H1 (cell line): ENCODE measurements at regions not wholly inside any gene's neighbourhood (a gene's known extent, or its start where the extent isn't known, plus 50 kb on each side); places are given as distances from the start of the nearest gene placed in this dataset.

Experiments used
- CTCF ChIA-PET: fragments of 300-600 bp; sonication (Branson Sonifier 250); formaldehyde crosslinking; loops from one replicate; lab custom pipeline; 2021; ENCODE audit not compliant: partially characterized antibody; lab: Charles Lee
- POLR2A ChIA-PET: fragments of 300-600 bp; sonication (Branson Sonifier 250); formaldehyde crosslinking; loops from one replicate; lab custom pipeline; 2021; ENCODE audit warnings: inconsistent platforms; ENCODE audit not compliant: partially characterized antibody; lab: Charles Lee
- DNase-seq, 2 experiments: peaks; one replicate each; pipeline versions ENCODE4 v3.0.0 to v3.0.0-alpha.2; 2010 to 2022; ENCODE audit warnings: low spot score in 2 of 2, low read depth in 1 of 2, mixed read lengths in 1 of 2
- FAIRE-seq: peaks from 2 replicates; lab custom pipeline; 2011; peaks lifted over from hg19 to GRCh38; lab: Jason Lieb, UNC
- H2AFZ ChIP-seq: 2 replicates; pipeline ENCODE4 v1.8.1; 2012; ENCODE audit warnings: low read length, inconsistent platforms
- H2AK5ac ChIP-seq: 2 replicates; pipeline ENCODE4 v1.6.1; 2013; ENCODE audit warnings: low read depth, low read length
- H2BK120ac ChIP-seq: replicated peaks from 2 replicates; pipeline ENCODE3; 2013; ENCODE audit warnings: low read depth, low read length, inconsistent platforms
- H2BK12ac ChIP-seq: 2 replicates; pipeline ENCODE4 v1.6.1; 2013; ENCODE audit warnings: low read depth, low read length
- H2BK15ac ChIP-seq: 2 replicates; pipeline ENCODE4 v1.6.1; 2013; ENCODE audit warnings: low read length
- H2BK20ac ChIP-seq: 2 replicates; pipeline ENCODE4 v1.6.1; 2013; ENCODE audit warnings: low read length
- H2BK5ac ChIP-seq: 2 replicates; pipeline ENCODE4 v1.6.1; 2013; ENCODE audit warnings: low read depth, low read length
- H3K14ac ChIP-seq: 2 replicates; pipeline ENCODE4 v1.6.1; 2013; ENCODE audit warnings: inconsistent platforms; ENCODE audit not compliant: insufficient read length
- H3K18ac ChIP-seq: 2 replicates; pipeline ENCODE4 v1.6.1; 2013; ENCODE audit warnings: low read length; ENCODE audit errors: extremely low read depth
- H3K23ac ChIP-seq: 2 replicates; pipeline ENCODE4 v1.6.1; 2013; ENCODE audit warnings: inconsistent platforms; ENCODE audit not compliant: insufficient read length
- H3K23me2 ChIP-seq: 2 replicates; pipeline ENCODE4 v1.6.1; 2013; ENCODE audit warnings: low read depth, low read length
- H3K27ac ChIP-seq: 2 replicates; pipeline ENCODE4 v1.6.1; 2011; ENCODE audit warnings: low read depth, low read length, inconsistent platforms
- H3K27me3 ChIP-seq, 4 experiments: replicated peaks in 1 of 4; 1 replicate in 1 of 4; 2 replicates in 3 of 4; pipeline versions ENCODE4 v1.6.1 to v1.8.1; 2011 to 2013; ENCODE audit warnings: low read length in 3 of 4, mild to moderate bottlenecking in 3 of 4, inconsistent platforms in 2 of 4, mixed read lengths in 2 of 4, moderate library complexity in 1 of 4; ENCODE audit not compliant: control insufficient read depth in 3 of 4, insufficient read depth in 3 of 4; ENCODE audit errors: extremely low read depth in 1 of 4
- H3K36me3 ChIP-seq, 4 experiments: 2 replicates each; pipeline versions ENCODE4 v1.6.1 to v1.8.1; 2011 to 2013; ENCODE audit warnings: mild to moderate bottlenecking in 4 of 4, low read length in 3 of 4, moderate library complexity in 2 of 4, control low read depth in 1 of 4, inconsistent platforms in 1 of 4; ENCODE audit not compliant: insufficient read depth in 4 of 4, control insufficient read depth in 2 of 4
- H3K4ac ChIP-seq: replicated peaks from 2 replicates; pipeline ENCODE3; 2013; ENCODE audit warnings: low read length, low read depth, mixed read lengths, inconsistent platforms; ENCODE audit not compliant: insufficient read length
- H3K4me1 ChIP-seq, 4 experiments: replicated peaks in 1 of 4; 1 replicate in 1 of 4; 2 replicates in 3 of 4; pipeline versions ENCODE4 v1.6.1 to v1.8.1; 2011 to 2013; ENCODE audit warnings: low read length in 3 of 4, inconsistent platforms in 2 of 4, mixed read lengths in 1 of 4; ENCODE audit not compliant: insufficient read depth in 4 of 4, control insufficient read depth in 3 of 4
- H3K4me2 ChIP-seq, 2 experiments: 2 replicates each; pipeline versions ENCODE4 v1.6.1 to v1.8.1; 2011 to 2013; ENCODE audit warnings: low read depth in 2 of 2, low read length in 2 of 2, control low read depth in 1 of 2, inconsistent platforms in 1 of 2, mild to moderate bottlenecking in 1 of 2; ENCODE audit not compliant: insufficient read depth in 1 of 2
- H3K4me3 ChIP-seq, 4 experiments: fragments of 200-600, 300-600 bp in 1 of 4; sonication (generic), shearing (Covaris generic), sonication (Bioruptor Twin) in 1 of 4; 2 replicates each; pipeline versions ENCODE4 v1.5.1 to v1.8.1; 2011 to 2016; ENCODE audit warnings: low read length in 4 of 4, low read depth in 3 of 4, control low read depth in 2 of 4, inconsistent platforms in 2 of 4, mild to moderate bottlenecking in 2 of 4, mixed read lengths in 1 of 4, moderate library complexity in 1 of 4; ENCODE audit not compliant: insufficient read depth in 2 of 4; ENCODE audit errors: extremely low read depth in 1 of 4
- H3K56ac ChIP-seq: replicated peaks from 2 replicates; pipeline ENCODE3; 2013; ENCODE audit warnings: low read depth, mild to moderate bottlenecking, mixed read lengths, low read length, inconsistent platforms; ENCODE audit not compliant: insufficient read length
- H3K79me1 ChIP-seq: 2 replicates; pipeline ENCODE4 v1.6.1; 2013; ENCODE audit warnings: low read depth, low read length, control low read depth
- H3K79me2 ChIP-seq, 2 experiments: 2 replicates each; pipeline versions ENCODE4 v1.6.1 to v1.8.1; 2012 to 2013; ENCODE audit warnings: low read length in 2 of 2, mild to moderate bottlenecking in 2 of 2, inconsistent platforms in 1 of 2; ENCODE audit not compliant: insufficient read depth in 2 of 2, control insufficient read depth in 1 of 2
- H3K9ac ChIP-seq, 4 experiments: replicated peaks in 1 of 4; 1 replicate in 1 of 4; 2 replicates in 3 of 4; pipeline versions ENCODE4 v1.6.1 to v1.8.1; 2011 to 2013; ENCODE audit warnings: low read depth in 3 of 4, low read length in 3 of 4, control low read depth in 2 of 4, mild to moderate bottlenecking in 2 of 4, moderate library complexity in 2 of 4, inconsistent platforms in 1 of 4; ENCODE audit errors: extremely low read depth in 1 of 4
- H3K9me3 ChIP-seq, 2 experiments: 2 replicates each; pipeline versions ENCODE4 v1.6.1 to v1.8.1; 2012 to 2013; ENCODE audit warnings: mild to moderate bottlenecking in 2 of 2, moderate library complexity in 2 of 2, control low read depth in 1 of 2, inconsistent platforms in 1 of 2, low read depth in 1 of 2, low read length in 1 of 2, mixed read lengths in 1 of 2; ENCODE audit not compliant: insufficient read depth in 2 of 2
- H4K20me1 ChIP-seq, 2 experiments: replicated peaks in 1 of 2; 2 replicates each; pipeline versions ENCODE3 to v1.8.1; 2011 to 2013; ENCODE audit warnings: inconsistent platforms in 2 of 2, low read length in 2 of 2, mild to moderate bottlenecking in 1 of 2; ENCODE audit not compliant: insufficient read depth in 2 of 2, control insufficient read depth in 1 of 2
- H4K5ac ChIP-seq: 2 replicates; pipeline ENCODE4 v1.6.1; 2013; ENCODE audit warnings: low read length, low read depth, mixed read lengths, inconsistent platforms; ENCODE audit not compliant: insufficient read length
- H4K8ac ChIP-seq: 2 replicates; pipeline ENCODE4 v1.8.0; 2013; ENCODE audit warnings: mild to moderate bottlenecking, moderate library complexity, low read length, inconsistent platforms; ENCODE audit not compliant: insufficient read depth; ENCODE audit errors: extremely low read depth
- H4K91ac ChIP-seq: replicated peaks from 2 replicates; pipeline ENCODE3; 2013; ENCODE audit warnings: low read length, mixed read lengths, inconsistent platforms; ENCODE audit not compliant: insufficient read length
- ATF3 ChIP-seq: IDR thresholded peaks from 2 replicates; pipeline ENCODE4 v1.6.1; 2011; ENCODE audit warnings: low read depth, mild to moderate bottlenecking, low read length; ENCODE audit not compliant: insufficient read depth
- CHD1 ChIP-seq: IDR thresholded peaks from 2 replicates; pipeline ENCODE4 v1.6.1; 2012; ENCODE audit warnings: low read depth, low read length, improper control_type of control experiment
- E2F6 ChIP-seq: IDR thresholded peaks from 2 replicates; pipeline ENCODE4 v1.6.1; 2012; ENCODE audit warnings: inconsistent platforms
- HDAC6 ChIP-seq: IDR thresholded peaks from one replicate; pipeline ENCODE4 v1.7.1; 2012; ENCODE audit warnings: low read depth, mild to moderate bottlenecking, inconsistent platforms, low read length, moderate library complexity
- JUN ChIP-seq: IDR thresholded peaks from 2 replicates; pipeline ENCODE4 v1.6.1; 2011; ENCODE audit warnings: low read depth, mild to moderate bottlenecking, improper control_type of control experiment, low read length
- MAFK ChIP-seq: IDR thresholded peaks from 2 replicates; pipeline ENCODE4 v1.6.1; 2012; ENCODE audit warnings: low read depth, mild to moderate bottlenecking, improper control_type of control experiment, low read length
- NRF1 ChIP-seq: IDR thresholded peaks from 2 replicates; pipeline ENCODE4 v1.6.1; 2011; ENCODE audit warnings: mild to moderate bottlenecking, low read depth, low read length, improper control_type of control experiment
- RAD21 ChIP-seq, 2 experiments: IDR thresholded peaks in 1 of 2; conservative IDR thresholded peaks in 1 of 2; 2 replicates each; pipeline ENCODE4 v1.6.1; 2011; ENCODE audit warnings: low read depth in 2 of 2, low read length in 2 of 2, improper control_type of control experiment in 1 of 2, inconsistent platforms in 1 of 2, mild to moderate bottlenecking in 1 of 2, moderate library complexity in 1 of 2
- SRF ChIP-seq: IDR thresholded peaks from 2 replicates; pipeline ENCODE4 v1.6.1; 2011; ENCODE audit warnings: mild to moderate bottlenecking, low read depth, low read length, moderate library complexity
- TBP ChIP-seq: IDR thresholded peaks from 2 replicates; pipeline ENCODE4 v1.6.1; 2011; ENCODE audit warnings: low read depth, low read length, improper control_type of control experiment
- ZNF274 ChIP-seq: IDR thresholded peaks from 2 replicates; pipeline ENCODE4 v1.7.0; 2012; ENCODE audit warnings: low read length, borderline replicate concordance; ENCODE audit errors: extremely low read depth
- WGBS, 2 experiments: shearing (Covaris generic) in 1 of 2; methylation state at CpG; one replicate each; pipeline versions ENCODE4 v1.1.6 to v1.1.7; 2013 to 2015; ENCODE audit warnings: low lambda C conversion rate in 2 of 2, mixed read lengths in 2 of 2, inconsistent platforms in 1 of 2, low coverage in 1 of 2, missing lambda C conversion rate in 1 of 2; ENCODE audit not compliant: insufficient replicate concordance in 2 of 2, insufficient coverage in 1 of 2, insufficient read length in 1 of 2; ENCODE audit errors: extremely low coverage in 1 of 2, missing lambda C conversion rate in 1 of 2; 5-methylcytosine and 5-hydroxymethylcytosine counted together

- Histone ChIP-seq H3K23me2 (no peaks in the 10 kb centered on the region), H3K9ac (no peak overlapping the region), H2BK20ac (no peak overlapping the region), H4K8ac (no peak overlapping the region), H4K91ac (no peak overlapping the region), H3K4me3 (no peak overlapping the region), H3K9me3 (no peaks in the 10 kb centered on the region), H3K4me1 (no peaks in the 10 kb centered on the region), H3K27ac (no peak overlapping the region), H3K79me1 (no peaks in the 10 kb centered on the region), H3K36me3 (no peaks in the 10 kb centered on the region), H3K27me3 (no peaks in the 10 kb centered on the region), H4K5ac (no peak overlapping the region), H2AK5ac (no peak overlapping the region), H3K79me2 (no peaks in the 10 kb centered on the region), H2BK12ac (no peak overlapping the region), H3K56ac (no peak overlapping the region), H3K14ac (no peak overlapping the region), H2AFZ (no peak overlapping the region), H3K4me2 (no peak overlapping the region), H3K4ac (no peak overlapping the region), H4K20me1 (no peaks in the 10 kb centered on the region), H2BK5ac (no peak overlapping the region), H3K18ac (no peak overlapping the region), H3K23ac (no peak overlapping the region), H2BK15ac (no peak overlapping the region), H2BK120ac (no peak overlapping the region)
- TF ChIP-seq MAFK (no peak), ATF3 (no peak), JUN (no peak), SRF (no peak), HDAC6 (no peak), NRF1 (no peak), RAD21 (IDR thresholded peaks at IDR 0.05 in 1 of 2, conservative IDR thresholded peaks at IDR 0.05 in 1 of 2; ENCODE audit: low read depth in 2 of 2, low read length in 2 of 2) (no peak), TBP (no peak), E2F6 (no peak), ZNF274 (no peak), CHD1 (no peak)
- POLR2A ChIA-PET, result no interaction called here
- no peak for DNase-seq
- 81% methylated on average over 1 of the region's 1 CpG; no CpG with 5 or more reads in 1 of the 2 experiments for WGBS, 2 experiments
- CTCF ChIA-PET, result no interaction called here
- FAIRE-seq, result no peak
These were observed 252.3 kb downstream of the VGLL3 start for GRCh38 chr3:86738684-86739083.
